ENCODE measurements at regions not wholly inside any gene's neighbourhood (a gene's known extent, or its start where the extent isn't known, plus 50 kb on each side); places are given as distances from the start of the nearest gene placed in this dataset.

DNA sequence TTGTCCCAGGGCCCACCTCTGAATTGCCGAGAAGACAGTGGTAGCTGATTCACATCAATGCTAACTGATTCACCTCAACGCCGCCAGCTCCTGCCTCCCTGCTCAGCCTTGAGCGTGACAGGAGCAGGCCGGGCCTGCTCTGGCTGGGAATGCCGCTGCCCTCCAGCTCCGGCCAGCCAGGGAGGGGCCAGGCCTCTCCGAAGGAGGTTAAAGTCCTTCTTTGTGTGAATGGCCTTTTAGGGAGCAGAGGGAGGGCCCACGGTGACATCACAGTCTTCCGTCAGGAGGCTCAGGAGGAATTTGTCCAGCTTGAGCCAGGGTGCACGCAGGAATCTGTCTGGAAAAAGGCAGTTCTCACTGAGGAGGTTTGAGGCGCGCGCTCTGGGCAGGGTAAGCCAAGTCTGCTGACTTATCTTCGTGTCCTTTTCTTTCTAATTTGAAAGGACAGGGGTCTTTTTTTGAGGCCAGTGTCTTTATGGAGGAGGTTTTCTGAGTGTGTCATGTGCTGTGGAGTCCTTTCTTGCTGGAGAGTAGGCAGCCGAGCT is 82.7 kb downstream of the C9orf152 start:
- TF ChIP-seq, protein P1, sequence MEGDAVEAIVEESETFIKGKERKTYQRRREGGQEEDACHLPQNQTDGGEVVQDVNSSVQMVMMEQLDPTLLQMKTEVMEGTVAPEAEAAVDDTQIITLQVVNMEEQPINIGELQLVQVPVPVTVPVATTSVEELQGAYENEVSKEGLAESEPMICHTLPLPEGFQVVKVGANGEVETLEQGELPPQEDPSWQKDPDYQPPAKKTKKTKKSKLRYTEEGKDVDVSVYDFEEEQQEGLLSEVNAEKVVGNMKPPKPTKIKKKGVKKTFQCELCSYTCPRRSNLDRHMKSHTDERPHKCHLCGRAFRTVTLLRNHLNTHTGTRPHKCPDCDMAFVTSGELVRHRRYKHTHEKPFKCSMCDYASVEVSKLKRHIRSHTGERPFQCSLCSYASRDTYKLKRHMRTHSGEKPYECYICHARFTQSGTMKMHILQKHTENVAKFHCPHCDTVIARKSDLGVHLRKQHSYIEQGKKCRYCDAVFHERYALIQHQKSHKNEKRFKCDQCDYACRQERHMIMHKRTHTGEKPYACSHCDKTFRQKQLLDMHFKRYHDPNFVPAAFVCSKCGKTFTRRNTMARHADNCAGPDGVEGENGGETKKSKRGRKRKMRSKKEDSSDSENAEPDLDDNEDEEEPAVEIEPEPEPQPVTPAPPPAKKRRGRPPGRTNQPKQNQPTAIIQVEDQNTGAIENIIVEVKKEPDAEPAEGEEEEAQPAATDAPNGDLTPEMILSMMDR (IDR thresholded peaks at IDR 0.05), result no peak
- peak; percentile 66 for TF ChIP-seq POLR2AphosphoS5 (IDR thresholded peaks at IDR 0.05)
